ENCODE measurements at regions not wholly inside any gene's neighbourhood (a gene's known extent, or its start where the extent isn't known, plus 50 kb on each side); places are given as distances from the start of the nearest gene placed in this dataset.
"Not testable (repeated sequence)": the region's sequence is repeated elsewhere in the genome, so short reads cannot be mapped to it uniquely, and the experiment has no call there.

- DNase-seq, result no peak
Observed at GRCh38 chr9:30775236-30775635, 1609.2 kb upstream of the ACO1 start.

- DNase-seq, result no peak
Observed at GRCh38 chr9:30796764-30797163, 1587.7 kb upstream of the ACO1 start.

GRCh38 chr9:30799527-30800101, 1584.8 kb upstream of the ACO1 start:
- no peak for DNase-seq

GRCh38 chr9:30800421-30800820, 1584.0 kb upstream of the ACO1 start:
- no peak for DNase-seq

GRCh38 chr9:30812821-30813220, 1571.6 kb upstream of the ACO1 start:
- no peak for DNase-seq

GRCh38 chr9:30815585-30815984, 1568.9 kb upstream of the ACO1 start:
- DNase-seq, result no peak

- DNase-seq, result no peak
Observed at GRCh38 chr9:30845136-30845535, 1539.3 kb upstream of the ACO1 start.

GRCh38 chr9:30846651-30847050, 1537.8 kb upstream of the ACO1 start:
- no peak for DNase-seq

GRCh38 chr9:30851600-30851999, 1532.8 kb upstream of the ACO1 start:
- no peak for DNase-seq

- DNase-seq, result no peak
Observed at GRCh38 chr9:30900706-30901105, 1483.7 kb upstream of the ACO1 start.

- DNase-seq, result no peak
Observed at GRCh38 chr9:30913331-30913730, 1471.1 kb upstream of the ACO1 start.

- no peak for DNase-seq
Observed at GRCh38 chr9:30915451-30915850, 1469.0 kb upstream of the ACO1 start.

- DNase-seq, result no peak
Observed at GRCh38 chr9:30925126-30925525, 1459.3 kb upstream of the ACO1 start.

- DNase-seq, result no peak
Observed at GRCh38 chr9:30925635-30926034, 1458.8 kb upstream of the ACO1 start.

- no peak for DNase-seq
Observed at GRCh38 chr9:30928045-30928444, 1456.4 kb upstream of the ACO1 start.

GRCh38 chr9:30932226-30932625, 1452.2 kb upstream of the ACO1 start:
- no peak for DNase-seq

- DNase-seq, result no peak
Observed at GRCh38 chr9:30935730-30936129, 1448.7 kb upstream of the ACO1 start.

GRCh38 chr9:30937106-30937505, 1447.3 kb upstream of the ACO1 start:
- no peak for DNase-seq

- not testable (repeated sequence) for DNase-seq
Observed at GRCh38 chr9:30942852-30943251, 1441.6 kb upstream of the ACO1 start.

GRCh38 chr9:30943446-30944224, 1440.8 kb upstream of the ACO1 start:
- no peak for DNase-seq

GRCh38 chr9:30944225-30944569, 1440.2 kb upstream of the ACO1 start:
- no peak for DNase-seq

- no peak for DNase-seq
Observed at GRCh38 chr9:30944741-30945280, 1439.6 kb upstream of the ACO1 start.

GRCh38 chr9:30964332-30964731, 1420.1 kb upstream of the ACO1 start:
- DNase-seq, result no peak

- DNase-seq, result no peak
Observed at GRCh38 chr9:30967476-30967875, 1417.0 kb upstream of the ACO1 start.

GRCh38 chr9:30970186-30970585, 1414.3 kb upstream of the ACO1 start:
- no peak for DNase-seq
